ENCODE measurements at regions not wholly inside any gene's neighbourhood (a gene's known extent, or its start where the extent isn't known, plus 50 kb on each side); places are given as distances from the start of the nearest gene placed in this dataset.

GRCh38 chr1:95730986-95731385 lies 497.0 kb downstream of the RWDD3 start:
- no peak for TF ChIP-seq CTCF (IDR thresholded peaks at IDR 0.05; ENCODE audit: insufficient read depth, missing control alignments)
- no peak for FAIRE-seq
- no peak for DNase-seq (ENCODE audit: insufficient read length, low spot score)

DNA sequence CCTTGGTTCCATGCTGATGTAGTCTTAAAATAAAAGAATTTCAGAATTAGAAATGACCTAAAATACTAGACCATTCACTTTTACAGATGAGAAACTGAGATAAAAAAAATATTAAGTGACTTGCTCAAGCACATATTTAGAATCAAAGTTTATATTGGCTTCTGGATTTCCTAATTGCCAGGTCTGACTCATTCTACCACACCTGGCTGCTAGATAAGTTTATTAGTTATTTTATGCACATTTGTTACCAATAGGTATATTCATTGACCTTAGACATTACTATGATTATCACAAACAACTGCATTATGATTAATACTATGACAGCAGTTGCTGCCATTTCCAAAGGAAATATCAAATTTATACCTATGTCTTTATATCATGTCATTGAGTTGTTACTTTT lies 497.5 kb downstream of the RWDD3 start:
- DNase-seq (ENCODE audit: insufficient read length, low spot score): no peak
- FAIRE-seq: no peak
- no peak for TF ChIP-seq CTCF (IDR thresholded peaks at IDR 0.05; ENCODE audit: insufficient read depth, missing control alignments)

GRCh38 chr1:95733031-95733430 lies 499.0 kb downstream of the RWDD3 start:
- DNase-seq (ENCODE audit: insufficient read length, low spot score): no peak
- no peak for FAIRE-seq
- no peak for TF ChIP-seq CTCF (IDR thresholded peaks at IDR 0.05; ENCODE audit: insufficient read depth, missing control alignments)

DNA sequence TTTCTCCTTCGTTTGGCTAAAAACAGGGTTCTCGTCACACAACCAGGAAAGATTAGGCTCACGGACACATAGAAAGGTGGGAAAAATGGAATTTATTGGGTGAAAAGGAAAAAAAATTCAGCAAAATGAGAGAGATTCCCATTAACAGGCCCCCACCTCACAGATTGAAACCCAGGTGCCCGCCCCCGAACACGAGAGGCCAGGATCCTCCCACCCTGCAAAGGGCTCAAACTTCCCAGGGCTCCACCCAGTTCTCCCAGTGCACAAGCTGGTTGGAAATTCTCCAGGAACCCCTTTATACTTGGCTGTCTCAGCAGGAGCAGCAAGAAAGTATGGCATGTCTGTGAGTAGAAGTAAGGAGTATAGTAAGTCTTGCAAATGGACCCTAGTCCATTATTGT lies 499.7 kb downstream of the RWDD3 start:
- no peak for TF ChIP-seq CTCF (IDR thresholded peaks at IDR 0.05; ENCODE audit: insufficient read depth, missing control alignments)
- DNase-seq (ENCODE audit: insufficient read length, low spot score) (no peak), FAIRE-seq (no peak)

DNA sequence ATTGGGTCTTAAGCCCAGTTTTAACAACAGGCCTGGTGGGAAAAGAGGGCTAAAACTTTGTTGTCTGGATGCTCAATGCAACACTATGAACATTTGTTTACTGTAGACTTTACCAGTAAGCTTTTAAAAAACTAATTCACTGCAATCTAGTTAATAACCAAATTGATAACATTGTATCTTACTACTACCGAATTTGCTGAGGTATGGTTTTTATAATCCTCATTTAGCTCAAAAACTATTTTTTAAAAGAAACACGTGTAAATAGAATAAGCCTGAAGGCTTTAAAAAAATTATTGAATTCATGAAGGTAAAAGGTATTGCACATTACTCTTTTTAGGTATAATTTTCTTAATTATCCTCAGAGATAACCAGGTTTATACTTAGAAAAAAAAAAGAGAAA lies 500.6 kb downstream of the RWDD3 start:
- DNase-seq (ENCODE audit: insufficient read length, low spot score) (no peak), FAIRE-seq (no peak)
- no peak for TF ChIP-seq CTCF (IDR thresholded peaks at IDR 0.05; ENCODE audit: insufficient read depth, missing control alignments)

- no peak for TF ChIP-seq CTCF (IDR thresholded peaks at IDR 0.05; ENCODE audit: insufficient read depth, missing control alignments)
- DNase-seq (ENCODE audit: insufficient read length, low spot score): no peak
- no peak for FAIRE-seq
Measured at GRCh38 chr1:95742591-95743089, 508.6 kb downstream of the RWDD3 start.

DNA sequence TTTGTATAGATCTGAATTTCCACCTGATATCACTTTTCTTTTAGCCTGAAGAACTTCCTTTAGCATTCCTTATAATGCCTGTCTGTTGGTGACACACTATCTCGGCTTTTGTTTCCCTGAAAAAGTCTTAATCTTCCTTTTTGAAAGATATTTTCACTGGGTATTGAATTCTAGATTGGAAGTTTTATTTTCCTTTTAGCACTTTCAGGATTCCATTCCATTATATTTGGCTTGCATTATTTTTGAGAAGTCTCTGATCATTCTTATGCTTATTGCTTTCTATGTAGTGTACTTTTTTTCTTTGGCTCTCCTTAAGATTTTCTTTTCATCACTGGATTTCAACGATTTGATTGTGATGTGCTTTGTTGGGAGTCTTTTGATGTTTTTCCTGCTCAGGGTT lies 510.7 kb downstream of the RWDD3 start:
- no peak for FAIRE-seq
- TF ChIP-seq CTCF (IDR thresholded peaks at IDR 0.05; ENCODE audit: insufficient read depth, missing control alignments): no peak

More for the DNA sequence above, 510.7 kb downstream of the RWDD3 start:
- no peak for DNase-seq (ENCODE audit: insufficient read length, low spot score)

Measured in D721Med (cell line).